Muscle layer of duodenum (tissue), 2 donors: ENCODE measurements at regions not wholly inside any gene's neighbourhood (a gene's known extent, or its start where the extent isn't known, plus 50 kb on each side); places are given as distances from the start of the nearest gene placed in this dataset.

Source experiments
- H3K27ac ChIP-seq: one replicate; pipeline ENCODE4 v1.7.0; 2013; ENCODE audit warnings: mild to moderate bottlenecking, low read length
- H3K27me3 ChIP-seq: one replicate; pipeline ENCODE4 v1.7.0; 2013; ENCODE audit warnings: low read depth, mild to moderate bottlenecking, control low read depth, low read length
- H3K36me3 ChIP-seq, 2 donors: one replicate each; pipeline ENCODE4 v1.7.0; 2013; ENCODE audit warnings: low read length in 2 of 2, control low read depth in 1 of 2, mild to moderate bottlenecking in 1 of 2; ENCODE audit not compliant: insufficient read depth in 2 of 2, control insufficient read depth in 1 of 2
- H3K4me1 ChIP-seq, 2 donors: one replicate each; pipeline ENCODE4 v1.7.0; 2013; ENCODE audit warnings: low read length in 2 of 2, mild to moderate bottlenecking in 2 of 2, control low read depth in 1 of 2, moderate library complexity in 1 of 2; ENCODE audit not compliant: insufficient read depth in 2 of 2, control insufficient read depth in 1 of 2
- H3K4me3 ChIP-seq, 2 donors: one replicate each; pipeline ENCODE4 v1.7.0; 2013; ENCODE audit warnings: low read length in 2 of 2, low read depth in 1 of 2, mild to moderate bottlenecking in 1 of 2
- H3K9me3 ChIP-seq, 2 donors: one replicate each; pipeline ENCODE4 v1.7.0; 2013; ENCODE audit warnings: low read length in 2 of 2, control low read depth in 1 of 2, mild to moderate bottlenecking in 1 of 2; ENCODE audit not compliant: control insufficient read depth in 1 of 2
- donor health status: healthy.

GRCh38 chr1:221074332-221074731 lies 195.1 kb downstream of the HLX start:
- no peaks in the 10 kb centered on the region for H3K36me3 ChIP-seq
- H3K27me3 ChIP-seq: no peaks in the 10 kb centered on the region
- H3K4me1 ChIP-seq: no peaks in the 10 kb centered on the region
- no peak overlapping the region for H3K27ac ChIP-seq
- no peaks in the 10 kb centered on the region for H3K9me3 ChIP-seq
- H3K4me3 ChIP-seq: no peak overlapping the region

DNA sequence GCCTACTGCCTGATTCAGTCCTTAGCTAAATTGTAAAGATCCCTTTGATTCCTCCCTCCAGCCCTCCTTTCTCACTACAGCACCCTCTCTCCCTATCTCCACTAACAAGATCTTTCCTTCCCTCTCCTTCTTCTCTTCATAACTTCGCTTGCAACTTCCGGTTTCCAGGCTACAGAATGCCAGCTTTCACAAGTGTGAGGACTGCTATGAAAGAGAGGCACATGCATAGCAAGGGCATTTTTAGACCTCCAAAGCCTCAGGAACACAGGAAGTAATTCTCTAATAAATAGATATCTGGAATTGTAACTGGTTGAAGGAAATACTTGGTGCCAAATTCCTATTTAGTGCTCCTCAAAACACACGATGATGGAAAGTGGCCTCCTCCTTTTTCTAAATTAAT lies 196.7 kb downstream of the HLX start:
- Histone ChIP-seq H3K4me1 (no peaks in the 10 kb centered on the region), H3K9me3 (no peaks in the 10 kb centered on the region), H3K27me3 (no peaks in the 10 kb centered on the region), H3K36me3 (no peaks in the 10 kb centered on the region), H3K27ac (no peak overlapping the region), H3K4me3 (no peak overlapping the region)

DNA sequence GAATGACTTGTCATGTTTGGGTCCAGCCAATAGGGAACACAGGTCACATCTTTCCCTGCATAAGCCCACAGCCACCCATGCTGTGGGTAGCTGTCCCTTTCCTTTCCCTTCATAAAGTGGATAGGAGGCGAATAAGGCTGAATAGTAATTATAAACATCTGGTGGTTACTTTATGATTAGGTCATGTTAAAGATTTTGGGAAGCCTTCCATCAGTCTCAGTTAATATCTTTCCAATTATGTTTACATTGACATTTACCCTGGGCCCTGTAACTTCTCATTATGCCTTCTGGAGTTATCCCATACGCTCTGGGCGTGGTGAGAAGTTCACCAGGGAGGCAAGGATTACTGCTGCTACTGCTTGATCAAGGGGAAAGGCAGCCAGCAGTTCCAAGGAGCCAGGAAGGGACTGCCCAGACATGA lies 197.2 kb downstream of the HLX start:
- H3K4me1 ChIP-seq: no peaks in the 10 kb centered on the region
- no peaks in the 10 kb centered on the region for H3K27me3 ChIP-seq
- no peak overlapping the region for H3K27ac ChIP-seq
- H3K9me3 ChIP-seq: no peaks in the 10 kb centered on the region
- no peak overlapping the region for H3K4me3 ChIP-seq
- no peaks in the 10 kb centered on the region for H3K36me3 ChIP-seq

GRCh38 chr1:221078260-221078965 lies 199.2 kb downstream of the HLX start:
- Histone ChIP-seq H3K27me3 (no peaks in the 10 kb centered on the region), H3K36me3 (no peaks in the 10 kb centered on the region), H3K9me3 (no peaks in the 10 kb centered on the region)

GRCh38 chr1:221083902-221084301 lies 204.7 kb downstream of the HLX start:
- no peaks in the 10 kb centered on the region for H3K9me3 ChIP-seq
- H3K36me3 ChIP-seq: no peaks in the 10 kb centered on the region
- H3K4me1 ChIP-seq: no peaks in the 10 kb centered on the region
- no peak overlapping the region for H3K27ac ChIP-seq
- no peaks in the 10 kb centered on the region for H3K27me3 ChIP-seq
- no peak overlapping the region for H3K4me3 ChIP-seq

More at GRCh38 chr1:221078260-221078965, 199.2 kb downstream of the HLX start:
- Histone ChIP-seq H3K4me1 (no peaks in the 10 kb centered on the region), H3K27ac (no peak overlapping the region), H3K4me3 (no peak overlapping the region)

DNA sequence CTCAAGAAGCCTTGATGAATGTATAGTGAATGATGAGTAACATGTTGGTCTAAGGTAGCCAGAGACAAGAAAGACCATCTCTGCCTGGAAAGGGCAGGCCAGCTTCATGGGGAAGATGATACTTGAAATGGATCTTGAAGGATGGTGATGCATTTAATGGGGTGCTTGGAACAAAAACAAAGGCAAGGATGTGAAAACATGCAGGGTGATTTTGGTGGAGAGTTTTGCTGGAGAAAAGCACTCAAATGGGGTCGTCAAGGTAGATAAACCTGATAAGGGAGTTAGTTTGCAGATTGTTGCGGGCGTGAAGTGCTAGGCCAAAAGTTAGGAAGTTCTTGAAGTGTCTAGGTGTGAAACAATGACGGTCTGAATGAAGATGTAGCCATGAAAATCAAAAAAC lies 205.4 kb downstream of the HLX start:
- H3K27me3 ChIP-seq: no peaks in the 10 kb centered on the region
- H3K4me1 ChIP-seq: no peaks in the 10 kb centered on the region
- no peaks in the 10 kb centered on the region for H3K9me3 ChIP-seq
- no peak overlapping the region for H3K4me3 ChIP-seq
- no peaks in the 10 kb centered on the region for H3K36me3 ChIP-seq
- H3K27ac ChIP-seq: no peak overlapping the region

- Histone ChIP-seq H3K9me3 (no peaks in the 10 kb centered on the region), H3K36me3 (no peaks in the 10 kb centered on the region), H3K27me3 (no peaks in the 10 kb centered on the region), H3K4me3 (no peak overlapping the region), H3K4me1 (no peaks in the 10 kb centered on the region), H3K27ac (no peak overlapping the region)
Measured at GRCh38 chr1:221085701-221086375, 206.6 kb downstream of the HLX start.

- H3K4me3 ChIP-seq: no peak overlapping the region
- H3K9me3 ChIP-seq: no peaks in the 10 kb centered on the region
- no peaks in the 10 kb centered on the region for H3K4me1 ChIP-seq
- H3K27me3 ChIP-seq: no peaks in the 10 kb centered on the region
- H3K27ac ChIP-seq: no peak overlapping the region
- H3K36me3 ChIP-seq: no peaks in the 10 kb centered on the region
Measured at GRCh38 chr1:221087919-221088318, 208.7 kb downstream of the HLX start.

- no peak overlapping the region for H3K27ac ChIP-seq
- no peaks in the 10 kb centered on the region for H3K27me3 ChIP-seq
- no peak overlapping the region for H3K4me3 ChIP-seq
- H3K9me3 ChIP-seq: no peaks in the 10 kb centered on the region
- H3K36me3 ChIP-seq: no peaks in the 10 kb centered on the region
- H3K4me1 ChIP-seq: no peaks in the 10 kb centered on the region
Measured at GRCh38 chr1:221089273-221089672, 210.0 kb downstream of the HLX start.

GRCh38 chr1:221089803-221090202 lies 210.6 kb downstream of the HLX start:
- H3K27me3 ChIP-seq: no peaks in the 10 kb centered on the region
- H3K4me1 ChIP-seq: no peaks in the 10 kb centered on the region
- no peak overlapping the region for H3K4me3 ChIP-seq
- no peak overlapping the region for H3K27ac ChIP-seq
- H3K36me3 ChIP-seq: no peaks in the 10 kb centered on the region
- H3K9me3 ChIP-seq: no peaks in the 10 kb centered on the region

DNA sequence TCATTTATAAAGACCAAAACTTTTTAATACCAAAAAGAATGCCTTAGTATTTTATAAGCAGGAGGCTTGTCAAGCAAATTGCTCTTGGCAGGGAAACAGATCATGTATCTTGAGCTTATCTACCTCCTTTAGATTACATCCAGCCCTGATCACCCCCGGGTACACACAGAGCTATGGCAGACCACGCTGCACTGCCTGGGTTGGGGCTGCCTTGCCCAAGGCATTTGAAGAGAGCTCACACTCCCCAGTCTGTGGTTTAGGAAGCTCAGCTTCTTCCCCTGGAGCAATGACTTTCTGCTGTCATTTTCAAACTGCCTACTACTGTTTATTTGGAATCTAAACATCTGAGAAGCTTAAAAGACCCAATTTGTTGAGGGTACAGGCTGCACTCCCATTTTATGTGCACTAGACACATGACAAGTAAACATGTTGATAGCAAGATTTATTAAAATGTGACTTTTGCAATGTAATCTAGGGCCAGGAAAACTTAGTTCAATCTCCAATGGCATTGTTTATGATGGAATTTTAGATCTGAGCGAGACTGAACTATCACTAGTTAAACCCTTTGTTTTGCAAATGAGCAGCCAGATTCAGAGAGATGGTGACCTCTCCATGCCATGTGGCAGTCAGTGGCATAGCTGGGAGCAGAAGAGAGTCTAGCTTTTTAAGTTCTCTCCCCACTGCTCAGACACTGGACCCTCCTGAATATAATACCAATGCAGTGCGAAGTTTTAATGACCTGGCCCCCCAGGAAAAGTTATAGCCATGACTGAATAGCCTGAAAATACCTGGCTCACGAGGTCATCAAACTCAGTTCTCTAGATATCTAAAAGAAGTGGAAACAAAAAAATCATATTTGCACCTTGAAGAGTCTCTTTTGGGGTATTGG lies 214.9 kb downstream of the HLX start:
- Histone ChIP-seq H3K27me3 (no peaks in the 10 kb centered on the region), H3K36me3 (no peaks in the 10 kb centered on the region), H3K4me3 (no peak overlapping the region), H3K4me1 (no peaks in the 10 kb centered on the region), H3K9me3 (no peaks in the 10 kb centered on the region), H3K27ac (no peak overlapping the region)
